ENCODE measurements at regions not wholly inside any gene's neighbourhood (a gene's known extent, or its start where the extent isn't known, plus 50 kb on each side); places are given as distances from the start of the nearest gene placed in this dataset.

GRCh38 chr6:128632131-128632530 lies 111.7 kb upstream of the PTPRK start:
- Mint-ChIP-seq H3K4me3 (no peak overlapping the region), H3K27me3 (ENCODE audit: low read depth) (no peaks in the 10 kb centered on the region)

More at GRCh38 chr6:128632131-128632530, 111.7 kb upstream of the PTPRK start:
- Histone ChIP-seq H3T11ph (ENCODE audit: low read length) (no peak overlapping the region), H3K9me3 (ENCODE audit: control insufficient read depth, low read depth, low read length) (no peaks in the 10 kb centered on the region), H3K18ac (ENCODE audit: insufficient read length, low read depth, low read length) (no peak overlapping the region), H4K91ac (ENCODE audit: insufficient read length, low read depth, low read length) (no peak overlapping the region), H2AK5ac (ENCODE audit: insufficient read length, low read length) (no peak overlapping the region), H2AFZ (ENCODE audit: low read length) (no peak overlapping the region), H2BK12ac (ENCODE audit: insufficient read length, low read depth, low read length) (no peak overlapping the region), H3K23me2 (ENCODE audit: insufficient read length, low read depth, low read length, poor library complexity, severe bottlenecking) (no peaks in the 10 kb centered on the region), H3K4ac (ENCODE audit: low read depth, low read length) (no peak overlapping the region), H3K4me2 (ENCODE audit: insufficient read depth, insufficient read length, low read length) (no peak overlapping the region), H4K20me1 (ENCODE audit: control insufficient read depth, insufficient read depth, insufficient read length) (no peaks in the 10 kb centered on the region), H3K23ac (ENCODE audit: insufficient read length, low read depth, low read length) (peak overlapping the region; percentile 31), H2BK20ac (ENCODE audit: low read depth, low read length, poor library complexity, severe bottlenecking) (no peak overlapping the region), H3K14ac (ENCODE audit: insufficient read depth, low read length) (no peak overlapping the region), H3K27me3 (ENCODE audit: insufficient read depth, low read length) (no peaks in the 10 kb centered on the region), H2BK120ac (ENCODE audit: low read depth, low read length, poor library complexity, severe bottlenecking) (no peak overlapping the region), H3K79me2 (ENCODE audit: insufficient read depth, low read length) (no peaks in the 10 kb centered on the region), H4K8ac (replicated peaks; ENCODE audit: insufficient read length, low read depth, low read length) (no peak overlapping the region), H2BK5ac (ENCODE audit: insufficient read length, low read length) (no peak overlapping the region), H2BK15ac (ENCODE audit: low read depth, low read length) (no peak overlapping the region), H3K56ac (ENCODE audit: insufficient read length, low read depth, low read length) (no peak overlapping the region), H4K5ac (ENCODE audit: insufficient read length, low read depth, low read length) (no peak overlapping the region), H3K79me1 (ENCODE audit: insufficient read depth, low read depth, low read length, poor library complexity, severe bottlenecking) (no peaks in the 10 kb centered on the region), H3K27ac (ENCODE audit: insufficient read length, low read depth, low read length) (no peak overlapping the region), H3K9ac (ENCODE audit: extremely low read depth, insufficient read length, low read length) (no peak overlapping the region), H3K4me1 (ENCODE audit: insufficient read depth, low read length) (no peaks in the 10 kb centered on the region)
- peaks cover 0 to 2% of the 10 kb centered on the region in 2 experiments; a peak in 1 of 4 replicates for H3K4me1 Mint-ChIP-seq
- no peak for TF ChIP-seq CTCF (conservative IDR thresholded peaks at IDR 0.05)
- H3K9me3 Mint-ChIP-seq, result no peaks in the 10 kb centered on the region
- WGBS (ENCODE audit: extremely low coverage, insufficient read length, low lambda C conversion rate), result no CpG with 5 or more reads among the region's 2 CpGs
- no peak overlapping the region for H3K27ac Mint-ChIP-seq
- DNase-seq, result no peak
- H3K36me3 Mint-ChIP-seq (ENCODE audit: insufficient read depth in 1 of 3, low read depth in 3 of 3), result no peaks in the 10 kb centered on the region
